ENCODE measurements at regions not wholly inside any gene's neighbourhood (a gene's known extent, or its start where the extent isn't known, plus 50 kb on each side); places are given as distances from the start of the nearest gene placed in this dataset.

DNA sequence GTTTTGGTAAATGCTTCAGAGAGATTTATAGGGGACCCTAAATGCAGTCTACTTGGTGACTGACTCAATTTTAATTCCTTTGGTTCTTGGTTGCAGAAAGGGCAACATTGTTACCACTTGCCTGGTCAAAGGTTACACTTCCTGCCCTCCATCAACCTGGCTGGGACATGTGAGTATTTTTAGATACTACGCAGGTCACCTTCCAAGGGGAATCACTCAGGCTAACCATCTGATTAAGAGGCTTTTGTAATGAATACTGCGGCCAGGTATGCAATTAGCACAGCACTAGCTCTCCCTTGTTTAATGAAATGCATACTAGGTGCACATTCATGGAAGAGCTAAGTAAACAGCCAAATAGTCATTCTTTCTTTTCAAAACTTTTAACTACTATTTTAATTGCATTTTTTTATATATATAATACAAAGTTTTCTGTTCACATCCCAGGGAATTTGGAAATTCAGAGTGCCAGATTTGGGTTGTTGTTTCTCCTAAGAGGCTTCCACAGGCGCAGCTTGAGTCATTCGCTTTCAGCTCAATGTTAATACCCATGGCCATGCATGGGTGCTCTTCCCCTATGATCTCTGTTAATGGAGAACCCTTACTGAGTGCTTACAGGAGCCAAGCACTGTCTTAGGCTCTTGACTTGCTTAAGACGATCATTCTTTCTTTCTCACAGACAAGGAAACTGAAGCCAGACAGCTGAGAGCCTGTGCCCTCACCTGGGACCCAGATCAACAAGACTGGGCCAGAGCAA is 152.2 kb downstream of the MTX2 start:
- intact Hi-C loops (cut with micrococcal nuclease; ENCODE audit: unreplicated experiment), result no loop called here
- BruUV-seq (replicated peaks), result no TSS peak
- H3K9me2 ChIP-seq (ENCODE audit: insufficient read depth, low read length), result no peaks in the 10 kb centered on the region
- no peaks in the 10 kb centered on the region for H3K79me2 ChIP-seq (ENCODE audit: insufficient read depth, low read depth, low read length)
- no peak for DNase-seq (ENCODE audit: low spot score)
- no peaks in the 10 kb centered on the region for H3K4me1 ChIP-seq (ENCODE audit: insufficient read depth, low read length, poor library complexity, severe bottlenecking)
- no peak overlapping the region for H3K4me3 ChIP-seq (ENCODE audit: low read depth, low read length, poor library complexity, severe bottlenecking)
- ChIA-PET CTCF (ENCODE audit: unreplicated experiment) (no interaction called here), POLR2A (interaction anchor here (0.7 kb wide), 1 partner anchor 120 kb away, joined by 4 read pairs; no protein-coding TSS in a partner anchor)
- H3K27ac ChIP-seq (ENCODE audit: low read depth, low read length, poor library complexity, severe bottlenecking), result no peak overlapping the region
- TF ChIP-seq EZH2phosphoT487 (IDR thresholded peaks at IDR 0.05; ENCODE audit: borderline replicate concordance, low read depth, low read length), result no peak
- TF ChIP-seq, protein P1, sequence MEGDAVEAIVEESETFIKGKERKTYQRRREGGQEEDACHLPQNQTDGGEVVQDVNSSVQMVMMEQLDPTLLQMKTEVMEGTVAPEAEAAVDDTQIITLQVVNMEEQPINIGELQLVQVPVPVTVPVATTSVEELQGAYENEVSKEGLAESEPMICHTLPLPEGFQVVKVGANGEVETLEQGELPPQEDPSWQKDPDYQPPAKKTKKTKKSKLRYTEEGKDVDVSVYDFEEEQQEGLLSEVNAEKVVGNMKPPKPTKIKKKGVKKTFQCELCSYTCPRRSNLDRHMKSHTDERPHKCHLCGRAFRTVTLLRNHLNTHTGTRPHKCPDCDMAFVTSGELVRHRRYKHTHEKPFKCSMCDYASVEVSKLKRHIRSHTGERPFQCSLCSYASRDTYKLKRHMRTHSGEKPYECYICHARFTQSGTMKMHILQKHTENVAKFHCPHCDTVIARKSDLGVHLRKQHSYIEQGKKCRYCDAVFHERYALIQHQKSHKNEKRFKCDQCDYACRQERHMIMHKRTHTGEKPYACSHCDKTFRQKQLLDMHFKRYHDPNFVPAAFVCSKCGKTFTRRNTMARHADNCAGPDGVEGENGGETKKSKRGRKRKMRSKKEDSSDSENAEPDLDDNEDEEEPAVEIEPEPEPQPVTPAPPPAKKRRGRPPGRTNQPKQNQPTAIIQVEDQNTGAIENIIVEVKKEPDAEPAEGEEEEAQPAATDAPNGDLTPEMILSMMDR (conservative IDR thresholded peaks at IDR 0.05; ENCODE audit: low read length), result no peak
- H2AFZ ChIP-seq (ENCODE audit: low read length), result no peak overlapping the region
- no peaks in the 10 kb centered on the region for H3K9me3 ChIP-seq (ENCODE audit: low read length)
- H4K20me1 ChIP-seq (ENCODE audit: insufficient read depth, low read length), result no peaks in the 10 kb centered on the region
- no peaks in the 10 kb centered on the region for H3K36me3 ChIP-seq (ENCODE audit: insufficient read depth, low read length)
- H3K4me2 ChIP-seq (ENCODE audit: low read length), result no peak overlapping the region

DNA sequence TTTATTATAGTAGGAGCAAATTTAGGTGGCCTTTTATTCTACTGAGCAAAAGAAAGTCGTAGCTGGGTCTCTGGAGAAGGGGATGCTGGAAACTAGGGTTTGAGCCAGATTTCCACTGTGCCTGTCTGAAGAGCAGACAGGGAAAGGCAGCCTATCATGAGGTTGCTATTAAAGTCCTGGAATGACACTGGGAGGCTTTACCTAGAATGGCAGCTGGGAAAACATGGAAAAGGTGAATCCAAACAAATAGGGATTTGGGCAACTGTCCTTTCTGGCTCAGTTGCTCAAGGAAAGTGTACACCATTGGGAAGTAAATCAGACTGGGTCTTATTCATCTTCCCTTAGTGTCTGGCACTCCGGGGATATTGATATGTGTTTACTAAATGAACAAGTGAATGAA is 154.6 kb downstream of the MTX2 start:
- Histone ChIP-seq H3K9me2 (ENCODE audit: insufficient read depth, low read length) (no peaks in the 10 kb centered on the region), H3K4me1 (ENCODE audit: insufficient read depth, low read length, poor library complexity, severe bottlenecking) (no peaks in the 10 kb centered on the region), H3K4me2 (ENCODE audit: low read length) (no peak overlapping the region), H3K36me3 (ENCODE audit: insufficient read depth, low read length) (no peaks in the 10 kb centered on the region), H4K20me1 (ENCODE audit: insufficient read depth, low read length) (no peaks in the 10 kb centered on the region), H3K9me3 (ENCODE audit: low read length) (no peaks in the 10 kb centered on the region; the same call in 1 of the 2 replicates), H3K79me2 (ENCODE audit: insufficient read depth, low read depth, low read length) (no peaks in the 10 kb centered on the region), H2AFZ (ENCODE audit: low read length) (no peak overlapping the region), H3K4me3 (ENCODE audit: low read depth, low read length, poor library complexity, severe bottlenecking) (no peak overlapping the region), H3K27ac (ENCODE audit: low read depth, low read length, poor library complexity, severe bottlenecking) (no peak overlapping the region)
- no peak for DNase-seq (ENCODE audit: low spot score)
- intact Hi-C loops (cut with micrococcal nuclease; ENCODE audit: unreplicated experiment), result no loop called here
- ChIA-PET POLR2A (no interaction called here), CTCF (ENCODE audit: unreplicated experiment) (no interaction called here)
- no TSS peak for BruUV-seq (replicated peaks)
- TF ChIP-seq EZH2phosphoT487 (IDR thresholded peaks at IDR 0.05; ENCODE audit: borderline replicate concordance, low read depth, low read length), result no peak
- TF ChIP-seq, protein P1 (conservative IDR thresholded peaks at IDR 0.05; ENCODE audit: low read length), result no peak

DNA sequence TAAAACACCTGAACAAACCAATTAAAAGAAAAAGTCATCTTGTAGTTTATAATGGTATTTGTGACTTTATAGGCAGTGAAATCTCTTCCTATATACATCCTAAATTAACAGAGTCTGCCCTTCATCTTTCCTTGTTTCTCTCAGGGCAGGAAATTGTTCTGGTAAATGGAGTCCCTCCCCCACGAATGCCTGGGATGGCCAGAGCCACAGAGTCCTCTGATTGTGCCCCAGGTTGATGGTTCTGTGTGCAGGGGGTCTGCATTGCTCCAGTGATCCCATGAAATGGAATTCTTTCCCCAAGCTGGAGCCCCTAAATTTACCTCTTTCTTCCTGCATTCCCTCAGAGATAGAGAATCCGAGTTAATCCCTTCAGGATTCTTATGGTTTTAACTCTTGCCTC is 155.5 kb downstream of the MTX2 start:
- Histone ChIP-seq H4K20me1 (ENCODE audit: insufficient read depth, low read length) (no peaks in the 10 kb centered on the region), H3K4me2 (ENCODE audit: low read length) (no peak overlapping the region), H3K9me3 (ENCODE audit: low read length) (no peaks in the 10 kb centered on the region; the same call in 1 of the 2 replicates), H3K79me2 (ENCODE audit: insufficient read depth, low read depth, low read length) (no peaks in the 10 kb centered on the region), H3K9me2 (ENCODE audit: insufficient read depth, low read length) (no peaks in the 10 kb centered on the region), H3K36me3 (ENCODE audit: insufficient read depth, low read length) (no peaks in the 10 kb centered on the region), H2AFZ (ENCODE audit: low read length) (no peak overlapping the region), H3K27ac (ENCODE audit: low read depth, low read length, poor library complexity, severe bottlenecking) (no peak overlapping the region), H3K4me1 (ENCODE audit: insufficient read depth, low read length, poor library complexity, severe bottlenecking) (no peaks in the 10 kb centered on the region), H3K4me3 (ENCODE audit: low read depth, low read length, poor library complexity, severe bottlenecking) (no peak overlapping the region)
- POLR2A ChIA-PET, result no interaction called here
- no peak for DNase-seq (ENCODE audit: low spot score)
- intact Hi-C loops (cut with micrococcal nuclease; ENCODE audit: unreplicated experiment), result no loop called here
- TF ChIP-seq, protein P1 (conservative IDR thresholded peaks at IDR 0.05; ENCODE audit: low read length), result no peak
- TF ChIP-seq EZH2phosphoT487 (IDR thresholded peaks at IDR 0.05; ENCODE audit: borderline replicate concordance, low read depth, low read length), result no peak
- CTCF ChIA-PET (ENCODE audit: unreplicated experiment), result no interaction called here
- BruUV-seq (replicated peaks), result no TSS peak
